GM20000 (cell line): ENCODE measurements at regions not wholly inside any gene's neighbourhood (a gene's known extent, or its start where the extent isn't known, plus 50 kb on each side); places are given as distances from the start of the nearest gene placed in this dataset.
"Not testable (repeated sequence)": the region's sequence is repeated elsewhere in the genome, so short reads cannot be mapped to it uniquely, and the experiment has no call there.

Experiments used
- DNase-seq: peaks from one replicate; pipeline ENCODE4 v3.0.0; 2012; ENCODE audit warnings: low spot score
- CTCF ChIP-seq: IDR thresholded peaks from 2 replicates; pipeline ENCODE4 v1.5.1; 2012; ENCODE audit warnings: mild to moderate bottlenecking, control low read depth; ENCODE audit errors: extremely low read depth, missing control alignments

DNA sequence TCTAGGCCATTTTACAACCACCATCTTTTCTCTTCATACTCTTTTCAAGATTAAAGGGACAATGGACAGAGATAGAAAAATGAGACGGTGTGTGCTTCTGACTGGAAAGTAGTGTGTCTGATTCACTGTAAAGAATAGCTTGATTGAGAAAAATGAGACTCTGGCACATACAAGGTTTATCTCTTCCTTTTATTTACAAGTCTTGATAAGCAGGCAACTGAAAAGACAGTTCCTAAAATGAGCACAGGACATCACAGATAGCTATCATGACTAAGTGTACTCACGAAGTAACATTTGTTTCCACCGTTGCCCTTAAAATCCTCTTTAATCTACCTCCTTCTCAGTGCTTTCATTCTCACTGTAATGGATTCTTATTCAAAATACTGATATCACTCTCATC is 383.0 kb downstream of the TBC1D32 start:
- no peak for TF ChIP-seq CTCF
- no peak for DNase-seq

GRCh38 chr6:120947111-120947510 is 387.2 kb downstream of the TBC1D32 start:
- no peak for TF ChIP-seq CTCF
- no peak for DNase-seq

GRCh38 chr6:120945905-120946594 is 388.2 kb downstream of the TBC1D32 start:
- DNase-seq, result no peak
- TF ChIP-seq CTCF, result no peak

DNA sequence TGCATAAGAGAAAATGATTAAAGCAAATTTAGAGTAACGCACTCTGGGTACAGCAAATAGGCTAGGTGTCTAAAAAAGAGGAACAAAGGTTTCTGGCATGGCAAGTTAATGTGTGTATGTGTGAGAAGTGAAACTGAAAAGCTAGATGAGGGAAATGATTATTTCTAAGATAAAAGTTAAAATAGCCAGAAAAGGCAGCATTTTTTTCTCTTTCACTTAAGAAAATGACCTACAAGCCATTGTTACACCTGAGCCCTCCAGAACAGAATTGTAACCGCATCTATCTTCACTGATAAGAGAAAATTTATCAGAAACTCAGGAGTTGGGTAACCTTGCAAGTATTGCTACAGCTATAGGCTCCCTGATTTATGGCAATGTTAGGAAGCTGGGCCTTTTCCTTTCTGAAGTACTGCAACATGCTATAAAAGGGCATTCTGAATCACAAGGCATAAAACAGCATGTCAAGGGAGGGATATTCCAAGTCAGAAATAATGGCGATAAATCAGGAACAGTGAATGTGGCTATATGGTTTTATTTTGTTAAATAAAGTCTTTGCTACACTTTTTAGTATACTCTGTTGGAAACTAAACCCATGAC is 395.3 kb downstream of the TBC1D32 start:
- TF ChIP-seq CTCF, result no peak
- DNase-seq, result peak; percentile 54

DNA sequence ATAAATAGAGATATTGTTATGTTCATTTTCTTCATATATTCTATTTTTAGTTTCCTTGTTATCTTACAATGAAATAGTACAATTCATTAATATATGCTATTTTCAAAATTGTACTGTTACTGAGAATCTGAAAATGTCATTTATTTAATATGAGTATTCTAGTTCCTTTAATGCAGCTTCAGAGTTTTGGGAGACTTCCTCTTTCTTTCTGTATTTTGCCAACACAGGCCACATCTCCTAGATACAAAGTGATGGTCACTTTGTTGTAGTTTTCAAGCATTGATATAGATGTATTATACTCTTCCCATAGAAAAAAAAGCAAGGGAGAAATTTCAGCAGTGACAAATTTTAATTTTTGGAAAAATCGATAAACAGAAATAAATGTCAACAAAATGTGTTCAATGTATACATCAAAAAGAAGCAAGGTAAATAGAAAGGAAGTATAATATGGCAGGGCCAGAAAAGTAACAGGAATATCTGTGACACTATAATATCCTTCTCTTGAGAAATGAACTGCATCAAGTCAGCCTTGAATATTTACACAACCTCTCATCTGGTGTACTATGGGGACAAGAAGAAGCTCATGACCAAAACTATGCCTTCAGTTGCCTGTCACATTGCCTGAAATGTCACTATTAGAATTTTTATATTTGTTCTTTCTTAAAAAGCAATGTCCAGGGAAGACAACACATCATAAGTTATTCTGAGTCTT is 396.0 kb downstream of the TBC1D32 start:
- no peak for TF ChIP-seq CTCF
- peak; percentile 6 for DNase-seq

- no peak for TF ChIP-seq CTCF
These were observed 398.4 kb downstream of the TBC1D32 start for GRCh38 chr6:120935908-120936307.

DNA sequence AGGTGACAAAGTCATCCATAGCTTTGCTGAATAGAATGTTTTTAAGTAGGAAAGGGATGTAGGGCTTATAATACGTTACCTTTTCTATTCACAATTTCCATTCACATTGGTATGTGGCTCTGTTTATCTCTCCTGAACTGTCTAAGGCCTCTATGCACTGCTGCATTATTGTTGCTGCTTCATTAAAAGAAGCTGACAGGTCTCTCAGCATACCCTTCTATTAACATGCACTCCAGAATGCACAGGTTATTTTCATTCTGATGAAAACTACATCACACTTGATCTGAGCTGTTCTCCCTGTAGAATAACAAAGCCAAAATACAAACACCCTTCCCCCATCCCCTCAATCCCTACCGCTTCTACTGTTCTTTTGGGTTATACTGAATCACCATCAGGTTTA is 399.3 kb downstream of the TBC1D32 start:
- DNase-seq, result no peak
- TF ChIP-seq CTCF, result no peak

More at GRCh38 chr6:120935908-120936307, 398.4 kb downstream of the TBC1D32 start:
- peak; percentile 4 for DNase-seq

DNA sequence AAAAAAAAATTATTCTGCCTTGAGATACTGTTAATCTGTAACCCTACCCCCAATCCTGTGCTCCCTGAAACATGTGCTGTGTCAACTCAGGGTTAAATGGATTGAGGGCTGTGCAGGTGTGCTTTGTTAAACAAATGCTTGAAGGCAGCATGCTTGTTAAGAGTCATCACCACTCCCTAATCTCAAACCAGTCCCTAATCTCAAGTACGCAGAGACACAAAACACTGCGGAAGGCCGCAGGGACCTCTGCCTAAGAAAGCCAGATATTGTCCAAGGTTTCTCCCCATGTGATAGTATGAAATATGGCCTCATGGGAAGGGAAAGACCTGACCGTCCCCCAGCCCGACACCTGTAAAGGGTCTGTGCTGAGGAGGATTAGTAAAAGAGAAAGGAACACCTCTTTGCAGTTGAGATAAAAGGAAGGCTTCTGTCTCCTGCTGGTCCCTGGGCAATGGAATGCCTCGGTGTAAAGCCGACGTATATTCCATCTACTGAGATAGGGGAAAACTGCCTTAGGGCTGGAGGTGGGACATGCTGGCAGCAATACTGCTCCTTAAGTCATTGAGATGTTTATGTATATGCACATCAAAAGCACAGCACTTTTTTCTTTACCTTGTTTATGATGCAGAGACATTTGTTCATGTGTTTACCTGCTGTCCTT is 402.6 kb downstream of the TBC1D32 start:
- DNase-seq, result not testable (repeated sequence)

DNA sequence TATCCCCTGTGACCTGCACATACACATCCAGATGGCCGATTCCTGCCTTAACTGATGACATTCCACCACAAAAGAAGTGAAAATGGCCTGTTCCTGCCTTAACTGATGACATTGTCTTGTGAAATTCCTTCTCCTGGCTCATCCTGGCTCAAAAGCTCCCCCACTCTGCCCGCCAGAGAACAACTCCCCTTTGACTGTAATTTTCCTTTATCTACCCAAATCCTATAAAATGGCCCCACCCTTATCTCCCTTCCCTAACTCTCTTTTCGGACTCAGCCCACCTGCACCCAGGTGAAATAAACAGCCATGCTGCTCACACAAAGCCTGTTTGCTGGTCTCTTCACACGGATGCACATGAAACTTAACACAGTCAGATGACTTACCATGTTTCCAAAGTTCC is 403.8 kb downstream of the TBC1D32 start:
- not testable (repeated sequence) for DNase-seq
